ENCODE measurements at regions not wholly inside any gene's neighbourhood (a gene's known extent, or its start where the extent isn't known, plus 50 kb on each side); places are given as distances from the start of the nearest gene placed in this dataset.

DNA sequence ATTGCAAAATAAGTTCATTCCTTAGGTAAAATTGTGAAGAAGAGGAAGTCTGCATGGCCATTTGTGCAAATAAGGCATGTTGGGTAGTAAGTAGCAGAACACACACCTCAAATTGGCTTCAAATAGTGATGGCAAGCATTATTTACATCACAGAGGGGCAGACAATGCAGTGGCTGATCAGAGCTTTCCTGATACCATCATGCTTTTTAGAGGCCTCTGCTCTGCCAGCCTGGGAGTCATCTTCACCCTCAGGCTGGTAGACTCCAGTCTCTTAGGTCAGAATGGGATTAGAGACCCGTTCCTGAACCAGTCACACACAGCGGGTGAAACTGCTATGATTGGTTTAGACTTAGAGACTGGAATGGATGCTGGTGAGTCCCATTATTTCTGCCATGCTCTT lies 396.0 kb upstream of the MCTP2 start:
- in situ Hi-C loops (cut with MboI; ENCODE audit: low sequenced_read_pairs in 4 of 4): no loop called here
- no peaks in the 10 kb centered on the region for H3K36me3 ChIP-seq
- ATAC-seq: no peak
- H3K9me3 ChIP-seq: no peaks in the 10 kb centered on the region
- intact Hi-C loops (cut with DNase I; ENCODE audit: low total_unique reads): no loop called here
- no peak overlapping the region for H3K27ac ChIP-seq
- no peak for DNase-seq
- no peaks in the 10 kb centered on the region for H3K27me3 ChIP-seq
- no peaks in the 10 kb centered on the region for H3K4me1 ChIP-seq
- H3K4me3 ChIP-seq: no peak overlapping the region
- no peak for TF ChIP-seq CTCF (IDR thresholded peaks at IDR 0.05 in 4 of 5, conservative IDR thresholded peaks at IDR 0.05 in 1 of 5)
- TF ChIP-seq POLR2A (IDR thresholded peaks at IDR 0.05): no peak

- H3K36me3 ChIP-seq: no peaks in the 10 kb centered on the region
- in situ Hi-C loops (cut with MboI; ENCODE audit: low sequenced_read_pairs in 4 of 4): no loop called here
Measured at GRCh38 chr15:93831641-93832040, 399.7 kb upstream of the MCTP2 start.

DNA sequence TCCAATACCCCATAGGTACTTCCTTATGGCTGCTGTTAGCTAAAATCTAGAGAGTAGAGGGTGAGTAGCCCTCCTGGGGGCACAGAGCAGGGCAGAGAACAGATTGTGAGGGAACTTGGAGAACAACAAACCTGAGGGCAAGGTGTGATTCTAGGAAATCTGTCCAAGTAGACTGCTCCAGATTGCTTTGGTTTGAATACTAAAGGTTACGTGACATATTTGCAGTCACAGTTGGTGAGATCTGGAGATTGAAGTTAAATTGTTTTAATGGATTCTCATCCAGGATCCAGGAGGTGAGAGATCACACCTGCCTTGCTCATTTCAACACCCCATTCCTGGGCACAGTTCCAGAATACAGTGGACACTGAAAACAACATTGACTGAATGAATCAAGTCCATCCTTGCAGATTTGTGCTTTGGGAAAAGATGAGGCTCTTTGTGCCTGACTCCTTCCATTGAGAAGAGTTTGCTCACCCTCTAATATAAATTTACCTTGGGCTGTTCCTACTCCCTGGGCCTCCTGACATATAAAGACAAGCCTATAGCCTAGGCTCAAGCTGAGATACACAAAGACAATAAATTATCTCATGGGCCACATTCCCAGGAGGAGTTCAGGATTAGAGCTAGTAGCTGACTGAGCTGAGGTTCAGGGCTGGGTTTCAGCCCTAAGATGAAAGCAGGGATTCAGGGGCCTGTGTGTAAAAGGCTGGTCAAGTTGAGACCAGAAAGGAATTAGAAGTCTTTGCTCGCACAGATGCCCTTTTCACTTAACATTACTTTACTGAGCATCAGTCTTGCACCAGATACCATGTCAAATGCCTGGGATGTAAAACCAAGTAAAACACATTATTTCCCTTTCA lies 400.9 kb upstream of the MCTP2 start:
- intact Hi-C loops (cut with DNase I; ENCODE audit: low total_unique reads): no loop called here

More at GRCh38 chr15:93831641-93832040, 399.7 kb upstream of the MCTP2 start:
- DNase-seq (no peak), ATAC-seq (no peak)
- Histone ChIP-seq H3K4me3 (no peak overlapping the region), H3K9me3 (no peaks in the 10 kb centered on the region), H3K27ac (no peak overlapping the region), H3K27me3 (no peaks in the 10 kb centered on the region), H3K4me1 (no peaks in the 10 kb centered on the region)
- intact Hi-C loops (cut with DNase I; ENCODE audit: low total_unique reads): no loop called here
- TF ChIP-seq CTCF (IDR thresholded peaks at IDR 0.05 in 4 of 5, conservative IDR thresholded peaks at IDR 0.05 in 1 of 5): no peak
- no peak for TF ChIP-seq POLR2A (IDR thresholded peaks at IDR 0.05)

DNA sequence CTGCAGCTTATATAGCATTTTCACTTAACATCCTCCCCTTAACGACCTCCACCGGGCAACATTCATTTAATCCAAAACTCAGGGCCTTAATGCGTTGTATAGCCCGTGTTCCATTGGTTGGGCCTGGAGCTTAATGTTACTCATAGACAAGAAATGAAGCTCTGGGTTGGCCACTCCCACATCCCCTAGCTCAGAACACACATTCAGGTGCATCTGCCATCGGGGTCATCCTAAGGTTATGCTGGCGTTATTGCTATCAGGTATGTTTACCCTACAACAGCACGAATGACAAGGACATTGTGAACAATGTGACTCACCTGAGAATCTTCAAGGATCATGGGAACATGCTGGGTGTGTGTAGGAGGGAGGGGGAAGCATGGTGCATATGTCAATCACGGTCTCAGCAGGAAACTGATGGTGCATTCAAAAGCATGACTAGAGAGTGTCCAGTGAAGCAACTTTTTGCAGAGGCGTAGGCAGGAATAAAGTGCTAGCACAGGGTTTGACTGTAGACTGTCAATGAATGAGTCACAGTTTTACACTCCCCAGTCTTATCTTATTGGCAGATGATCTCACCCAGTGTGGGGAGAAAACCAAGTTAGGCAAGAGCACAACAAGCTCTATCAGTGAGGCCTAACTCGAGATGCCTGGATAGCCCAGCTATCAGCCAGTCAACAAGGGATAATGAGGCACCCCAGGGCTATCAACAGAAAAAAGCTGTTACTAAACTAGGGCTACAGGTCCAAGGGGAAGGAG lies 402.1 kb upstream of the MCTP2 start:
- intact Hi-C loops (cut with DNase I; ENCODE audit: low total_unique reads): no loop called here
- no peak overlapping the region for H3K27ac ChIP-seq

More for the DNA sequence above, 400.9 kb upstream of the MCTP2 start:
- Histone ChIP-seq H3K27ac (no peak overlapping the region), H3K4me1 (no peaks in the 10 kb centered on the region), H3K36me3 (no peaks in the 10 kb centered on the region), H3K27me3 (no peaks in the 10 kb centered on the region), H3K9me3 (no peaks in the 10 kb centered on the region), H3K4me3 (no peak overlapping the region)
- in situ Hi-C loops (cut with MboI; ENCODE audit: low sequenced_read_pairs in 4 of 4): no loop called here
- no peak for DNase-seq
- no peak for TF ChIP-seq CTCF (IDR thresholded peaks at IDR 0.05 in 4 of 5, conservative IDR thresholded peaks at IDR 0.05 in 1 of 5)
- TF ChIP-seq POLR2A (IDR thresholded peaks at IDR 0.05): no peak
- ATAC-seq: no peak

More for the DNA sequence above, 402.1 kb upstream of the MCTP2 start:
- H3K36me3 ChIP-seq: no peaks in the 10 kb centered on the region
- no peak for DNase-seq
- H3K27me3 ChIP-seq: no peaks in the 10 kb centered on the region
- H3K9me3 ChIP-seq: no peaks in the 10 kb centered on the region
- no peak overlapping the region for H3K4me3 ChIP-seq
- ATAC-seq: peak; percentile 49 to 55
- no peaks in the 10 kb centered on the region for H3K4me1 ChIP-seq
- TF ChIP-seq CTCF (IDR thresholded peaks at IDR 0.05 in 4 of 5, conservative IDR thresholded peaks at IDR 0.05 in 1 of 5): no peak
- no peak for TF ChIP-seq POLR2A (IDR thresholded peaks at IDR 0.05)
- in situ Hi-C loops (cut with MboI; ENCODE audit: low sequenced_read_pairs in 4 of 4): no loop called here

All from gastrocnemius medialis (tissue), 4 donors.